Upper lobe of left lung (tissue), 6 donors: ENCODE measurements at regions not wholly inside any gene's neighbourhood (a gene's known extent, or its start where the extent isn't known, plus 50 kb on each side); places are given as distances from the start of the nearest gene placed in this dataset.
"Not testable (repeated sequence)": the region's sequence is repeated elsewhere in the genome, so short reads cannot be mapped to it uniquely, and the experiment has no call there.

ENCODE experiments used
- ATAC-seq, 2 donors: fragments of 200-7000 bp; cut with Tn5 transposase; one replicate each; pipeline ENCODE4 v1.9.1; 2022; ENCODE audit warnings: mild to moderate bottlenecking in 2 of 2, moderate library complexity in 2 of 2; ENCODE audit not compliant: low FRiP score in 2 of 2
- DNase-seq, 2 donors: peaks; one replicate each; pipeline ENCODE4 v3.0.0-alpha.2; 2019 to 2020
- H3K27ac ChIP-seq, 4 donors: fragments of 200-600 bp; sonication (generic); one replicate each; pipeline ENCODE4 v1.5.1; 2016 to 2019
- H3K27me3 ChIP-seq, 4 donors: fragments of 200-600 bp; sonication (generic); one replicate each; pipeline ENCODE4 v1.5.1; 2017 to 2019
- H3K36me3 ChIP-seq, 4 donors: fragments of 200-600 bp; sonication (generic); one replicate each; pipeline ENCODE4 v1.5.1; 2016 to 2019
- H3K4me1 ChIP-seq, 4 donors: fragments of 200-600 bp; sonication (generic); one replicate each; pipeline ENCODE4 v1.5.1; 2018 to 2019
- H3K4me3 ChIP-seq, 4 donors: fragments of 200-600 bp; sonication (generic); one replicate each; pipeline ENCODE4 v1.5.1; 2017 to 2019; ENCODE audit warnings: mild to moderate bottlenecking in 2 of 4, moderate library complexity in 1 of 4
- H3K9me3 ChIP-seq, 4 donors: fragments of 200-600 bp; sonication (generic); one replicate each; pipeline ENCODE4 v1.5.1; 2018 to 2019
- EP300 ChIP-seq, 4 donors: sonication (generic); formaldehyde crosslinking; IDR thresholded peaks; one replicate each; pipeline ENCODE4 v1.5.1; 2017; ENCODE audit warnings: antibody characterized with exemption in 4 of 4, control low read depth in 2 of 4
- POLR2A ChIP-seq, 4 donors: fragments of 450-650 bp; IDR thresholded peaks; one replicate each; pipeline ENCODE4 v1.5.1; 2016 to 2017; ENCODE audit warnings: antibody characterized with exemption in 4 of 4, mild to moderate bottlenecking in 2 of 4
- POLR2AphosphoS5 ChIP-seq, 2 donors: sonication (generic); formaldehyde crosslinking; IDR thresholded peaks; one replicate each; pipeline ENCODE4 v1.5.1; 2017; ENCODE audit warnings: antibody characterized with exemption in 2 of 2
- WGBS, 2 donors: methylation state at CpG; one replicate each; pipeline ENCODE4 v1.1.5; 2017 to 2018; 5-methylcytosine and 5-hydroxymethylcytosine counted together
- TF ChIP-seq, protein P1 (sequence below), 6 experiments: fragments of 450-650 bp in 4 of 6; fragments of 200-600 bp in 2 of 6; sonication (generic) in 2 of 6; IDR thresholded peaks; one replicate each; pipeline ENCODE4 v1.5.1; 2016 to 2019; ENCODE audit warnings: antibody characterized with exemption in 6 of 6
- donor health status: DM: no; HTN: no; CAD: no; lungs with moderate emphysema.
- donor health status: DM: no; HTN: yes; CAD: no; lungs with severe emphysema.

DNA sequence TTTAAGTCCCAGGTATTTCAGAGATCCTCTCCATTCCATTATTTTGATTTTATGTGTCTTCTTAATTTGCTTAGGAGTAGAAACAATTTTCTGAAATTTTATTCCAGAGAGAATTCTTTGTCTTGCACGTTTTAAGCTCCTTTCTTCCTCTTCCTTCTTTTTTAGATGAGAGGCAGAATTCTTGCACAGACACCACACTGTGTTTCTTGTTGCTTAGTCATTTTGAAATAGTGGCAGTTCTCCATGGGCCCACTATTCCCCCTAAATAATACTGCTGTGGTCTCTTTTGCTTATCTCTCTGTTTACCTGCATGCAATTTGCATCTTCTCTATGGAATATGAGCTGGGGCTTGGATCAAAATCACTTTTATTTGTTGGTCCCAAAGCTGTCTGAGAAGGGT is 54.3 kb upstream of the WAC start:
- no peak for DNase-seq
- H3K36me3 ChIP-seq: no peaks in the 10 kb centered on the region
- TF ChIP-seq, protein P1, sequence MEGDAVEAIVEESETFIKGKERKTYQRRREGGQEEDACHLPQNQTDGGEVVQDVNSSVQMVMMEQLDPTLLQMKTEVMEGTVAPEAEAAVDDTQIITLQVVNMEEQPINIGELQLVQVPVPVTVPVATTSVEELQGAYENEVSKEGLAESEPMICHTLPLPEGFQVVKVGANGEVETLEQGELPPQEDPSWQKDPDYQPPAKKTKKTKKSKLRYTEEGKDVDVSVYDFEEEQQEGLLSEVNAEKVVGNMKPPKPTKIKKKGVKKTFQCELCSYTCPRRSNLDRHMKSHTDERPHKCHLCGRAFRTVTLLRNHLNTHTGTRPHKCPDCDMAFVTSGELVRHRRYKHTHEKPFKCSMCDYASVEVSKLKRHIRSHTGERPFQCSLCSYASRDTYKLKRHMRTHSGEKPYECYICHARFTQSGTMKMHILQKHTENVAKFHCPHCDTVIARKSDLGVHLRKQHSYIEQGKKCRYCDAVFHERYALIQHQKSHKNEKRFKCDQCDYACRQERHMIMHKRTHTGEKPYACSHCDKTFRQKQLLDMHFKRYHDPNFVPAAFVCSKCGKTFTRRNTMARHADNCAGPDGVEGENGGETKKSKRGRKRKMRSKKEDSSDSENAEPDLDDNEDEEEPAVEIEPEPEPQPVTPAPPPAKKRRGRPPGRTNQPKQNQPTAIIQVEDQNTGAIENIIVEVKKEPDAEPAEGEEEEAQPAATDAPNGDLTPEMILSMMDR (IDR thresholded peaks at IDR 0.05): no peak
- no peak for TF ChIP-seq POLR2A (IDR thresholded peaks at IDR 0.05)
- no peaks in the 10 kb centered on the region for H3K27me3 ChIP-seq
- H3K4me1 ChIP-seq: peaks cover 0 to 6% (median 2%) of the 10 kb centered on the region in 4 donors
- H3K4me3 ChIP-seq: no peak overlapping the region
- WGBS, 2 donors: 34 to 53% methylated on average over 1 of the region's 1 CpG
- H3K27ac ChIP-seq: peak overlapping the region in 1 of 4 donors; percentile 25
- no peaks in the 10 kb centered on the region for H3K9me3 ChIP-seq
- no peak for ATAC-seq

DNA sequence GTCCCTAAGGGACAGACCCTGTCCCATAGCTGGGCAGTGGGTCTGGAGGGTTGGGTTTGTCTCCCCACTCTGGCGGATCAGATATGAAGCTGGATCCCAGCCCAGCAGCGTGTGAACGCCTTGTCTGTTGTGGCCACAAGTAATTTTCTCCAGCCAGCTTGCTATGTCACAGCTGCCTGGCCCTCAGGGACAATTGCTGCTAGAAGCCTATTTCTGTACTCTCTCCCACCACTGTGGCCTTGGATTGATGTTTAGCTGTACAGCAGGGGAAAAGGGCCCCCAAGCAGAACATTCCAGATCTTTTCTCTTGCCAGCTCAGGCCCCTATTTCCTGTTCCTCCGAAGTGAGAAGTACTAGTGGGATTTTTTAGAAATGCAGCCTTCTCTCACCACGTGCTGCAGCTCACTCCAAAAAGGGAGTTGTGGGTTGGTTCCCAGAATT is 53.5 kb upstream of the WAC start:
- Histone ChIP-seq H3K36me3 (no peaks in the 10 kb centered on the region), H3K9me3 (no peaks in the 10 kb centered on the region), H3K27ac (no peak overlapping the region), H3K4me1 (peaks cover 0 to 6% (median 2%) of the 10 kb centered on the region in 4 donors), H3K27me3 (no peaks in the 10 kb centered on the region), H3K4me3 (no peak overlapping the region)
- DNase-seq (no peak), ATAC-seq (no peak)
- TF ChIP-seq POLR2AphosphoS5 (IDR thresholded peaks at IDR 0.05) (no peak), POLR2A (IDR thresholded peaks at IDR 0.05) (no peak), EP300 (IDR thresholded peaks at IDR 0.05) (no peak)
- TF ChIP-seq, protein P1 (IDR thresholded peaks at IDR 0.05): no peak
- WGBS, 2 donors: 27 to 37% methylated on average over 5 of the region's 5 CpGs

DNA sequence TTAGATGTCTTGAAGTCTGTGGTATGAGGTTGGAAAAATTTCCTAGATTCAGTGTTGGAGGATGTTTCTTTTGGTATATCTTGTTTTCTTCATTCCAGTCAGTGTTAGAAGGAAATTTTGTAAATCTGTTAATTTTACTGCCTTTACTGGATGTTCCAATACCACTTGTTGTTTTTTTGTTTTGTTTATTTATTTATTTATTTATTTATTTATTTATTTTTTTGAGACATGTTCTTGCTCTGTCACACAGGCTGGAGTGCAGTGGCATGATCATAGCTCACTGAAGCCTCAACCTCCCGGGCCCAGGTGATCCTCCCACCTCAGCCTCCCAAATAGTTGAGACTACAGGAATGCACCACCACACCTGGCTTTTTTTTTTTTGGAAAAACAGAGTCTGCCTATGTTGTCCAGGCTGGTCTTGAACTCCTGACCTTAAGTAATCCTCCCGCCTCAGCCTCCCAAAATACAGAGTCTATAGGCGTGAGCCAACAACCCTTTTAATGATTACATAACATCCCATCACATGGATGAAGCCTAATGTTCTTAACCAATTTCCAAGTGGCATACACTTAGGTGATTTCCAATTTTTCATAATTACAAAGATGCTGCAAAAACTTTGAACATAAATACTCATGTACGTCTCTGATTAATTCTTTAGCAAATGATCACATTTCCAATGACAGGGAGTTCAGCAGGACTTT is 52.8 kb upstream of the WAC start:
- TF ChIP-seq EP300 (IDR thresholded peaks at IDR 0.05) (no peak), POLR2AphosphoS5 (IDR thresholded peaks at IDR 0.05) (no peak), POLR2A (IDR thresholded peaks at IDR 0.05) (no peak)
- TF ChIP-seq, protein P1 (IDR thresholded peaks at IDR 0.05): no peak
- ATAC-seq (no peak), DNase-seq (no peak)
- WGBS, 2 donors: 80 to 85% methylated on average over 4 of the region's 4 CpGs
- H3K9me3 ChIP-seq: no peaks in the 10 kb centered on the region
- no peak overlapping the region for H3K27ac ChIP-seq
- no peaks in the 10 kb centered on the region for H3K27me3 ChIP-seq
- H3K4me1 ChIP-seq: peaks cover 0 to 6% (median 2%) of the 10 kb centered on the region in 4 donors
- no peak overlapping the region for H3K4me3 ChIP-seq
- H3K36me3 ChIP-seq: no peaks in the 10 kb centered on the region

DNA sequence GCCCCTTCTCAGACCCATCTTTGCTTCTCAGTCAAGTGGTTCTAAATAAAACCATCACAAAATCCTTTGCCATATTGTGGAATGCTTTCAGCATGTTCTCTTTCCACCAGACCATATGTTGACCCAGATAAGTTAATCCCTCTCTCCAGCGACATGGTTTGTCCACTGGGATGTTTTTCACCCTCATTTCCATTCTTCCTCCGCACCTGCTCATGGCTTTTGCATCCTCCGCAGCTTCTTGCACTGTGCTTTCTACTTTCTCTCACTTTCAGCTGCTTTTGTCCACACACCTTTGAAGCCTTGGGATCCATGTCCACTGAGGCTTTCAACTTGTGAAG is 52.3 kb upstream of the WAC start:
- TF ChIP-seq EP300 (IDR thresholded peaks at IDR 0.05) (no peak), POLR2A (IDR thresholded peaks at IDR 0.05) (no peak)
- TF ChIP-seq, protein P1 (IDR thresholded peaks at IDR 0.05): no peak
- ATAC-seq (no peak), DNase-seq (no peak)
- Histone ChIP-seq H3K36me3 (no peaks in the 10 kb centered on the region), H3K27me3 (no peaks in the 10 kb centered on the region), H3K27ac (no peak overlapping the region), H3K4me1 (peaks cover 0 to 6% (median 2%) of the 10 kb centered on the region in 4 donors), H3K9me3 (no peaks in the 10 kb centered on the region), H3K4me3 (no peak overlapping the region)
- WGBS, 2 donors: 92 to 93% methylated on average over 3 of the region's 3 CpGs

DNA sequence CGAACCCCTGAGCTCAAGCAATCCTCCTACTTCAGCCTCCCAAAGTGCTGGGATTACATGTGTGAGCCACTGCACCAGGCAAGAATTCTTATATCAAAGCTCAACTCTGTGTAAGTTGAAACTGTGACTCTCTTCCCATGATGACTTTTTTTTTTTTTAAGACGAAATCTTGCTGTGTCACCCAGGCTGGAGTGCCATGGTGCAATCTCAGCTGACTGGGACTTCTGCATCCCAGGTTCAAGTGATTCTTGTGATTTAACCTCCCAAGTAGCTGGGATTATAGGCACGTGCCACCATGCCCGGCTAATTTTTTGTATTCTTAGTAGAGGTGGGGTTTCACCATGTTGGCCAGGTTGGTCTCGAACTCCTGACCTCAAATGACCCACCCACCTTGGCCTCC is 51.6 kb upstream of the WAC start:
- not testable (repeated sequence) for H3K36me3 ChIP-seq, H3K9me3 ChIP-seq, H3K4me1 ChIP-seq, H3K4me3 ChIP-seq, ATAC-seq, H3K27me3 ChIP-seq, H3K27ac ChIP-seq
- WGBS, 2 donors: 66 to 73% methylated on average over 5 of the region's 5 CpGs
- DNase-seq: peak in 1 of 2 donors; percentile 61
